HEK293 (cell line): ENCODE measurements at regions not wholly inside any gene's neighbourhood (a gene's known extent, or its start where the extent isn't known, plus 50 kb on each side); places are given as distances from the start of the nearest gene placed in this dataset.

Experiments used
- CTCF ChIP-seq: fragments of 450-650 bp; formaldehyde crosslinking; IDR thresholded peaks from 2 replicates; pipeline ENCODE4 v1.5.1; 2016; ENCODE audit warnings: missing biosample characterization, missing genetic modification characterization
- MYNN ChIP-seq: fragments of 450-650 bp; formaldehyde crosslinking; IDR thresholded peaks from 2 replicates; pipeline ENCODE4 v1.5.1; 2016; ENCODE audit warnings: missing biosample characterization, missing genetic modification characterization, borderline replicate concordance
- TCF7L2 ChIP-seq: IDR thresholded peaks from 2 replicates; pipeline ENCODE4 v1.6.1; 2011; ENCODE audit warnings: low read depth, mild to moderate bottlenecking, inconsistent platforms, low read length, moderate library complexity, borderline replicate concordance
- ZBTB11 ChIP-seq: fragments of 450-650 bp; formaldehyde crosslinking; conservative IDR thresholded peaks from 2 replicates; pipeline ENCODE4 v1.5.1; 2016; ENCODE audit warnings: low read depth, missing biosample characterization, missing genetic modification characterization
- ZNF138 ChIP-seq: fragments of 450-650 bp; formaldehyde crosslinking; IDR thresholded peaks from 2 replicates; pipeline ENCODE4 v1.5.1; 2016; ENCODE audit warnings: missing biosample characterization, missing genetic modification characterization, borderline replicate concordance
- ZNF311 ChIP-seq: fragments of 450-650 bp; formaldehyde crosslinking; IDR thresholded peaks from 2 replicates; pipeline ENCODE4 v1.5.1; 2017; ENCODE audit warnings: missing biosample characterization, missing genetic modification characterization, borderline replicate concordance
- ZNF423 ChIP-seq: fragments of 450-650 bp; formaldehyde crosslinking; IDR thresholded peaks from 2 replicates; pipeline ENCODE4 v1.5.1; 2016; ENCODE audit warnings: missing biosample characterization, missing genetic modification characterization
- ZNF629 ChIP-seq: fragments of 450-650 bp; formaldehyde crosslinking; IDR thresholded peaks from 2 replicates; pipeline ENCODE4 v1.5.1; 2017; ENCODE audit warnings: missing biosample characterization, missing genetic modification characterization
- ZNF654 ChIP-seq: fragments of 450-650 bp; formaldehyde crosslinking; IDR thresholded peaks from 2 replicates; pipeline ENCODE4 v1.5.1; 2016; ENCODE audit warnings: low read depth, missing biosample characterization, missing genetic modification characterization
- ZNF777 ChIP-seq: fragments of 450-650 bp; formaldehyde crosslinking; IDR thresholded peaks from 2 replicates; pipeline ENCODE4 v1.5.1; 2017; ENCODE audit warnings: missing biosample characterization, missing genetic modification characterization, borderline replicate concordance
- TF ChIP-seq, protein P1 (sequence below): fragments of 450-650 bp; formaldehyde crosslinking; IDR thresholded peaks from 2 replicates; pipeline ENCODE4 v1.5.1; 2016; ENCODE audit warnings: missing biosample characterization, missing genetic modification characterization

- TF ChIP-seq MYNN (tag by site-specific recombination) (no peak), ZNF654 (tag by site-specific recombination) (no peak), ZNF138 (tag by site-specific recombination) (no peak), ZNF777 (tag by site-specific recombination) (no peak), TCF7L2 (no peak), CTCF (tag by site-specific recombination) (no peak), ZNF629 (tag by site-specific recombination) (no peak), ZNF311 (tag by site-specific recombination) (no peak), ZNF423 (tag by site-specific recombination) (no peak), ZBTB11 (tag by site-specific recombination) (no peak)
- TF ChIP-seq, protein P1, sequence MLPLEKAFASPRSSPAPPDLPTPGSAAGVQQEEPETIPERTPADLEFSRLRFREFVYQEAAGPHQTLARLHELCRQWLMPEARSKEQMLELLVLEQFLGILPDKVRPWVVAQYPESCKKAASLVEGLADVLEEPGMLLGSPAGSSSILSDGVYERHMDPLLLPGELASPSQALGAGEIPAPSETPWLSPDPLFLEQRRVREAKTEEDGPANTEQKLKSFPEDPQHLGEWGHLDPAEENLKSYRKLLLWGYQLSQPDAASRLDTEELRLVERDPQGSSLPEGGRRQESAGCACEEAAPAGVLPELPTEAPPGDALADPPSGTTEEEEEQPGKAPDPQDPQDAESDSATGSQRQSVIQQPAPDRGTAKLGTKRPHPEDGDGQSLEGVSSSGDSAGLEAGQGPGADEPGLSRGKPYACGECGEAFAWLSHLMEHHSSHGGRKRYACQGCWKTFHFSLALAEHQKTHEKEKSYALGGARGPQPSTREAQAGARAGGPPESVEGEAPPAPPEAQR (tag by site-specific recombination), result no peak
Measured at GRCh38 chr18:41009926-41010325, 945.1 kb upstream of the PIK3C3 start.
